Gastroesophageal sphincter (tissue), 3 donors: ENCODE measurements at regions not wholly inside any gene's neighbourhood (a gene's known extent, or its start where the extent isn't known, plus 50 kb on each side); places are given as distances from the start of the nearest gene placed in this dataset.

ENCODE experiments used
- EP300 ChIP-seq: sonication (generic); formaldehyde crosslinking; IDR thresholded peaks from one replicate; pipeline ENCODE4 v1.6.1; 2017; ENCODE audit warnings: antibody characterized with exemption, mild to moderate bottlenecking
- POLR2A ChIP-seq, 2 donors: fragments of 450-650 bp; IDR thresholded peaks; one replicate each; pipeline ENCODE4 v1.6.1; 2017; ENCODE audit warnings: antibody characterized with exemption in 2 of 2, mild to moderate bottlenecking in 2 of 2, moderate library complexity in 1 of 2
- POLR2AphosphoS5 ChIP-seq: sonication (generic); formaldehyde crosslinking; IDR thresholded peaks from one replicate; pipeline ENCODE4 v1.6.1; 2017; ENCODE audit warnings: antibody characterized with exemption
- TF ChIP-seq, protein P1 (sequence below), 4 experiments: fragments of 200-600 bp in 2 of 4; fragments of 450-650 bp in 2 of 4; sonication (generic) in 1 of 4; IDR thresholded peaks; one replicate each; pipeline ENCODE4 v1.5.1; 2017 to 2019; ENCODE audit warnings: antibody characterized with exemption in 4 of 4, mild to moderate bottlenecking in 2 of 4, moderate library complexity in 2 of 4

DNA sequence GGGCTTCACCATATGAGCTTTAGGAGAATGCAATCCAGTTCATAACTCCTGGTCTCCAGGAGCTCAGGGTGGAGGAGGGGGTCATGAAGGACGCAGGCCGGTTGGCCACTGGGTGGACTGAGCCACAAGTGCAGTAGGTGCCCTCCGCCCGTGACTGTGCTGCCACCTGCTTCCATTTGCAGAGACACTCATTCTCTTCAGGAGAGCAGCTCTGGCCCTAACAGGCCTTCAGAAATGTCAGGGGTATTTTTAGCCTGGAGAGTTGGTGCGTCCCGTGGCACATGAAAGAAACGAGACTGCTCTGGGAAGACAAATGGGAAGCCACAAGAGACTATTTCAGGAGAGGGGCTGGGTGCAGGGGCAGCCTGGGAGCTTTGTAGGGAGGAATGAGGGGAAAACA, 74.6 kb upstream of the MYL2 start:
- no peak for TF ChIP-seq POLR2AphosphoS5
- TF ChIP-seq, protein P1, sequence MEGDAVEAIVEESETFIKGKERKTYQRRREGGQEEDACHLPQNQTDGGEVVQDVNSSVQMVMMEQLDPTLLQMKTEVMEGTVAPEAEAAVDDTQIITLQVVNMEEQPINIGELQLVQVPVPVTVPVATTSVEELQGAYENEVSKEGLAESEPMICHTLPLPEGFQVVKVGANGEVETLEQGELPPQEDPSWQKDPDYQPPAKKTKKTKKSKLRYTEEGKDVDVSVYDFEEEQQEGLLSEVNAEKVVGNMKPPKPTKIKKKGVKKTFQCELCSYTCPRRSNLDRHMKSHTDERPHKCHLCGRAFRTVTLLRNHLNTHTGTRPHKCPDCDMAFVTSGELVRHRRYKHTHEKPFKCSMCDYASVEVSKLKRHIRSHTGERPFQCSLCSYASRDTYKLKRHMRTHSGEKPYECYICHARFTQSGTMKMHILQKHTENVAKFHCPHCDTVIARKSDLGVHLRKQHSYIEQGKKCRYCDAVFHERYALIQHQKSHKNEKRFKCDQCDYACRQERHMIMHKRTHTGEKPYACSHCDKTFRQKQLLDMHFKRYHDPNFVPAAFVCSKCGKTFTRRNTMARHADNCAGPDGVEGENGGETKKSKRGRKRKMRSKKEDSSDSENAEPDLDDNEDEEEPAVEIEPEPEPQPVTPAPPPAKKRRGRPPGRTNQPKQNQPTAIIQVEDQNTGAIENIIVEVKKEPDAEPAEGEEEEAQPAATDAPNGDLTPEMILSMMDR (IDR thresholded peaks at IDR 0.05) = no peak
- no peak for TF ChIP-seq POLR2A (IDR thresholded peaks at IDR 0.05)
- TF ChIP-seq EP300 = no peak
